Endodermal cell (in vitro differentiated cells): ENCODE measurements at regions not wholly inside any gene's neighbourhood (a gene's known extent, or its start where the extent isn't known, plus 50 kb on each side); places are given as distances from the start of the nearest gene placed in this dataset.

Experiments
- DNase-seq: peaks from one replicate; pipeline ENCODE4 v3.0.0-alpha.2; 2017
- H3K27ac ChIP-seq: 2 replicates; pipeline ENCODE4 v1.5.1; 2013; ENCODE audit warnings: mild to moderate bottlenecking, low read depth, low read length, moderate library complexity
- H3K27me3 ChIP-seq: 2 replicates; pipeline ENCODE4 v1.6.1; 2013; ENCODE audit warnings: mild to moderate bottlenecking, low read length, moderate library complexity; ENCODE audit not compliant: insufficient read depth, control insufficient read depth, poor library complexity, severe bottlenecking
- H3K36me3 ChIP-seq: 2 replicates; pipeline ENCODE4 v1.7.0; 2013; ENCODE audit warnings: mild to moderate bottlenecking, low read length, moderate library complexity; ENCODE audit not compliant: control insufficient read depth, insufficient read depth
- H3K4me1 ChIP-seq: one replicate; pipeline ENCODE4 v1.7.0; 2013; ENCODE audit warnings: low read length; ENCODE audit not compliant: control insufficient read depth, insufficient read depth
- H3K4me3 ChIP-seq: 2 replicates; pipeline ENCODE4 v1.5.1; 2013; ENCODE audit warnings: mild to moderate bottlenecking, low read length, moderate library complexity
- H3K9ac ChIP-seq: 2 replicates; pipeline ENCODE4 v1.6.1; 2013; ENCODE audit warnings: mild to moderate bottlenecking, low read length, moderate library complexity; ENCODE audit not compliant: poor library complexity, severe bottlenecking; ENCODE audit errors: extremely low read depth
- H3K9me3 ChIP-seq: 2 replicates; pipeline ENCODE4 v1.6.1; 2013; ENCODE audit warnings: mild to moderate bottlenecking, low read length, moderate library complexity; ENCODE audit not compliant: control insufficient read depth
- H3K27ac Mint-ChIP-seq: 2 replicates; pipeline ENCODE4 v1.8.0; 2020; ENCODE audit warnings: mixed read lengths
- H3K27me3 Mint-ChIP-seq: 2 replicates; pipeline ENCODE4 v1.8.0; 2021; ENCODE audit warnings: mild to moderate bottlenecking, mixed read lengths; ENCODE audit not compliant: insufficient read depth
- H3K36me3 Mint-ChIP-seq: 2 replicates; pipeline ENCODE4 v1.8.0; 2020; ENCODE audit warnings: low read depth, mixed read lengths
- H3K4me1 Mint-ChIP-seq: 2 replicates; pipeline ENCODE4 v1.8.0; 2020; ENCODE audit warnings: mixed read lengths
- H3K4me3 Mint-ChIP-seq: 2 replicates; pipeline ENCODE4 v1.8.0; 2020; ENCODE audit warnings: mild to moderate bottlenecking, moderate library complexity, mixed read lengths
- H3K9me3 Mint-ChIP-seq: 2 replicates; pipeline ENCODE4 v1.8.0; 2020; ENCODE audit warnings: mild to moderate bottlenecking, mixed read lengths
- CTCF ChIP-seq: fragments of 200-600 bp; sonication (generic); conservative IDR thresholded peaks from 2 replicates; pipeline ENCODE4 v1.5.0; 2021; ENCODE audit warnings: antibody characterized with exemption, mild to moderate bottlenecking
- WGBS, 2 experiments: methylation state at CpG; one replicate each; pipeline versions ENCODE4 v1.1.5 to v1.1.7; 2013; ENCODE audit warnings: missing lambda C conversion rate in 2 of 2, mixed read lengths in 1 of 2; ENCODE audit not compliant: insufficient coverage in 1 of 2, insufficient read length in 1 of 2; 5-methylcytosine and 5-hydroxymethylcytosine counted together

GRCh38 chr10:125595911-125596310 is 87.1 kb downstream of the TEX36 start:
- H3K4me1 Mint-ChIP-seq: no peaks in the 10 kb centered on the region
- peaks cover 23% of the 10 kb centered on the region for H3K9me3 Mint-ChIP-seq
- H3K9ac ChIP-seq: no peak overlapping the region
- DNase-seq: no peak
- no peak overlapping the region for H3K27ac Mint-ChIP-seq
- no peaks in the 10 kb centered on the region for H3K36me3 Mint-ChIP-seq
- TF ChIP-seq CTCF: no peak
- no peaks in the 10 kb centered on the region for H3K27me3 ChIP-seq
- H3K4me3 ChIP-seq: no peak overlapping the region
- no peaks in the 10 kb centered on the region for H3K27me3 Mint-ChIP-seq
- no peaks in the 10 kb centered on the region for H3K4me1 ChIP-seq
- H3K9me3 ChIP-seq: peaks cover 5% of the 10 kb centered on the region
- no peak overlapping the region for H3K27ac ChIP-seq
- no peaks in the 10 kb centered on the region for H3K36me3 ChIP-seq
- H3K4me3 Mint-ChIP-seq: no peak overlapping the region

- no peaks in the 10 kb centered on the region for H3K27me3 Mint-ChIP-seq
- no peak overlapping the region for H3K27ac Mint-ChIP-seq
- no peak overlapping the region for H3K9ac ChIP-seq
- no peaks in the 10 kb centered on the region for H3K27me3 ChIP-seq
- H3K4me3 ChIP-seq: no peak overlapping the region
- no peaks in the 10 kb centered on the region for H3K36me3 ChIP-seq
- H3K9me3 Mint-ChIP-seq: peaks cover 9% of the 10 kb centered on the region
- TF ChIP-seq CTCF: no peak
- H3K9me3 ChIP-seq: no peaks in the 10 kb centered on the region
- no peak overlapping the region for H3K4me3 Mint-ChIP-seq
- WGBS, 2 experiments: 85 to 88% methylated on average over 4 to 5 of the region's 5 CpGs
- no peaks in the 10 kb centered on the region for H3K4me1 ChIP-seq
- no peaks in the 10 kb centered on the region for H3K4me1 Mint-ChIP-seq
- H3K36me3 Mint-ChIP-seq: no peaks in the 10 kb centered on the region
- DNase-seq: no peak
- H3K27ac ChIP-seq: no peak overlapping the region
Observed at GRCh38 chr10:125593644-125594043, 89.3 kb downstream of the TEX36 start.

- no peaks in the 10 kb centered on the region for H3K27me3 Mint-ChIP-seq
- Histone ChIP-seq H3K9ac (no peak overlapping the region), H3K4me3 (no peak overlapping the region), H3K9me3 (no peaks in the 10 kb centered on the region), H3K27me3 (no peaks in the 10 kb centered on the region), H3K27ac (no peak overlapping the region), H3K4me1 (no peaks in the 10 kb centered on the region), H3K36me3 (no peaks in the 10 kb centered on the region)
- H3K4me1 Mint-ChIP-seq: no peaks in the 10 kb centered on the region
- no peak for DNase-seq
- H3K27ac Mint-ChIP-seq: no peak overlapping the region
- H3K9me3 Mint-ChIP-seq: peaks cover 11% of the 10 kb centered on the region
- TF ChIP-seq CTCF: no peak
- H3K36me3 Mint-ChIP-seq: no peaks in the 10 kb centered on the region
- 96% methylated on average over 2 of the region's 2 CpGs; no CpG with 5 or more reads in 1 of the 2 experiments for WGBS, 2 experiments
- no peak overlapping the region for H3K4me3 Mint-ChIP-seq
Observed at GRCh38 chr10:125592897-125593296, 90.1 kb downstream of the TEX36 start.
